ENCODE measurements at regions not wholly inside any gene's neighbourhood (a gene's known extent, or its start where the extent isn't known, plus 50 kb on each side); places are given as distances from the start of the nearest gene placed in this dataset.
"Not testable (repeated sequence)": the region's sequence is repeated elsewhere in the genome, so short reads cannot be mapped to it uniquely, and the experiment has no call there.

GRCh38 chr3:106302451-106303221 is 433.8 kb upstream of the CBLB start:
- no peak for FAIRE-seq

GRCh38 chr3:106303766-106304165 is 435.0 kb upstream of the CBLB start:
- FAIRE-seq = no peak
- no peak for DNase-seq (ENCODE audit: low spot score)

More at GRCh38 chr3:106302451-106303221, 433.8 kb upstream of the CBLB start:
- no peak for DNase-seq (ENCODE audit: low spot score)

- FAIRE-seq = no peak
- DNase-seq (ENCODE audit: low spot score) = no peak
Measured at GRCh38 chr3:106305127-106305526, 436.3 kb upstream of the CBLB start.

- DNase-seq (ENCODE audit: low spot score) (no peak), FAIRE-seq (no peak)
Measured at GRCh38 chr3:106305882-106306435, 437.1 kb upstream of the CBLB start.

- no peak for DNase-seq (ENCODE audit: low spot score)
- no peak for FAIRE-seq
Measured at GRCh38 chr3:106309274-106309673, 440.5 kb upstream of the CBLB start.

- not testable (repeated sequence) for DNase-seq (ENCODE audit: low spot score); FAIRE-seq
Measured at GRCh38 chr3:106309798-106310197, 441.0 kb upstream of the CBLB start.

GRCh38 chr3:106317141-106318055 is 448.6 kb upstream of the CBLB start:
- DNase-seq (ENCODE audit: low spot score) (no peak), FAIRE-seq (no peak)

- not testable (repeated sequence) for FAIRE-seq; DNase-seq (ENCODE audit: low spot score)
Measured at GRCh38 chr3:106321438-106321837, 452.6 kb upstream of the CBLB start.

- FAIRE-seq (no peak), DNase-seq (ENCODE audit: low spot score) (no peak)
Measured at GRCh38 chr3:106323586-106323985, 454.8 kb upstream of the CBLB start.

- DNase-seq (ENCODE audit: low spot score) = no peak
- no peak for FAIRE-seq
Measured at GRCh38 chr3:106326941-106327695, 458.3 kb upstream of the CBLB start.

GRCh38 chr3:106327696-106328025 is 458.8 kb upstream of the CBLB start:
- FAIRE-seq = no peak

GRCh38 chr3:106328224-106328623 is 459.4 kb upstream of the CBLB start:
- DNase-seq (ENCODE audit: low spot score) = no peak
- no peak for FAIRE-seq

More at GRCh38 chr3:106327696-106328025, 458.8 kb upstream of the CBLB start:
- no peak for DNase-seq (ENCODE audit: low spot score)

GRCh38 chr3:106329521-106329920 is 460.7 kb upstream of the CBLB start:
- FAIRE-seq (no peak), DNase-seq (ENCODE audit: low spot score) (no peak)

- DNase-seq (ENCODE audit: low spot score) = no peak
- no peak for FAIRE-seq
Measured at GRCh38 chr3:106331636-106332035, 462.8 kb upstream of the CBLB start.

GRCh38 chr3:106332129-106332528 is 463.3 kb upstream of the CBLB start:
- FAIRE-seq (no peak), DNase-seq (ENCODE audit: low spot score) (no peak)

- peak; percentile 75 for DNase-seq (ENCODE audit: low spot score)
- peak; percentile 93 for FAIRE-seq
Measured at GRCh38 chr3:106332884-106333283, 464.1 kb upstream of the CBLB start.

- peak; percentile 88 for FAIRE-seq
- DNase-seq (ENCODE audit: low spot score) = peak; percentile 44
Measured at GRCh38 chr3:106333911-106334618, 465.3 kb upstream of the CBLB start.

GRCh38 chr3:106336619-106337018 is 467.8 kb upstream of the CBLB start:
- DNase-seq (ENCODE audit: low spot score) = no peak
- FAIRE-seq = no peak

- FAIRE-seq (peak; percentile 35), DNase-seq (ENCODE audit: low spot score) (peak; percentile 17)
Measured at GRCh38 chr3:106337116-106337515, 468.3 kb upstream of the CBLB start.

GRCh38 chr3:106338582-106339214 is 469.9 kb upstream of the CBLB start:
- no peak for FAIRE-seq

More at GRCh38 chr3:106338582-106339214, 469.9 kb upstream of the CBLB start:
- DNase-seq (ENCODE audit: low spot score) = no peak
